Effector memory CD4-positive, alpha-beta T cell (primary cell): ENCODE measurements at regions not wholly inside any gene's neighbourhood (a gene's known extent, or its start where the extent isn't known, plus 50 kb on each side); places are given as distances from the start of the nearest gene placed in this dataset.

ENCODE experiments used
- DNase-seq, 3 donors: peaks; one replicate each; pipeline ENCODE4 v3.0.0-alpha.2; 2020
- H3K27ac ChIP-seq: 2 replicates; pipeline ENCODE4 v1.7.0; 2013; ENCODE audit warnings: mild to moderate bottlenecking, low read length, moderate library complexity; ENCODE audit not compliant: insufficient read depth, poor library complexity, severe bottlenecking
- H3K27me3 ChIP-seq: replicated peaks from 2 replicates; pipeline ENCODE4 v1.7.0; 2013; ENCODE audit warnings: mild to moderate bottlenecking, low read length; ENCODE audit not compliant: insufficient read depth, control insufficient read depth, poor library complexity, severe bottlenecking
- H3K36me3 ChIP-seq: 2 replicates; pipeline ENCODE4 v1.7.0; 2013; ENCODE audit warnings: mild to moderate bottlenecking, low read length, moderate library complexity; ENCODE audit not compliant: control insufficient read depth, insufficient read depth
- H3K4me1 ChIP-seq: 2 replicates; pipeline ENCODE4 v1.7.0; 2013; ENCODE audit warnings: low read length, mild to moderate bottlenecking; ENCODE audit not compliant: control insufficient read depth, insufficient read depth, poor library complexity, severe bottlenecking
- H3K4me3 ChIP-seq: 2 replicates; pipeline ENCODE4 v1.7.0; 2013; ENCODE audit warnings: low read length, low read depth, mild to moderate bottlenecking; ENCODE audit not compliant: insufficient read depth, poor library complexity, severe bottlenecking
- H3K9me3 ChIP-seq: 2 replicates; pipeline ENCODE4 v1.7.0; 2013; ENCODE audit warnings: mild to moderate bottlenecking, low read length, moderate library complexity; ENCODE audit not compliant: control insufficient read depth

DNA sequence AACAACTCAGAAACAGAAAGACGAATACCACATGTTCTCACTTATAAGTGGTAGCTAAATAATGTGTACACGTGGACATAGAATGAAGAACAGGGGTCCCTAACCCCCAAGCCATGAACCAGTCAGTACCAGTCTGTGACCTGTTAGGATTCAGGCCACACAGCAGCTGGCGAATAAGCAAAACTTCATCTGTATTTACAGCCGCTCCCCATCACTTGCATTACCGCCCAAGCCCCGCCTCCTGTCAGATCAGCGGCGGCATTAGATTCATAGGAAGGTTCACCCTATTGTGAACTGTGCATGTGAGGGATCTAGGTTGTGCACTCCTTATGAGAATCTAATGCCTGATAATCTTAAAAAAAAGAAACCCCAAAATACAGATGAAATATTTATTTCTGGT, 1128.7 kb downstream of the NLGN4X start:
- Histone ChIP-seq H3K4me1 (no peaks in the 10 kb centered on the region), H3K27me3 (no peaks in the 10 kb centered on the region)

DNA sequence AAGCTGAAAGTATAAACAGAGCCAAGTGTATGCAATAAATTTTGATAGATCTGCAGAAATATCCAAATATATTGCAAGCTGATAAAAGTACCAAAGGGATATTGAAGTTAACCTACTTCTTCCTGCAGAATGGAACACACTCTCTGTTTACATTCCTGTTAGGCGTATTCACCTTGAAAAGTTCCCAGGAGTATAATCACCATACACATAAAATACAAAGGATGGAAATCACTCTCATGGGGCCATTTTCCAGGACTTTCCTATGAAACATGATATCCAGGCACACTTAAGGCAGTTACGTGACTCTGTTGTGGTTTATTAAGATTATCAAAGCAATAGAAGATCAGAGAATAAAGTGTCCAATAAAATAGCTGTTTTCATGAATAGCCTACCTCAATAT, 1142.3 kb downstream of the NLGN4X start:
- no peak overlapping the region for H3K27ac ChIP-seq
- no peaks in the 10 kb centered on the region for H3K36me3 ChIP-seq
- no peaks in the 10 kb centered on the region for H3K4me1 ChIP-seq
- no peak overlapping the region for H3K4me3 ChIP-seq
- H3K9me3 ChIP-seq, result no peaks in the 10 kb centered on the region
- no peak for DNase-seq
- no peaks in the 10 kb centered on the region for H3K27me3 ChIP-seq

More for the DNA sequence above, 1128.7 kb downstream of the NLGN4X start:
- H3K9me3 ChIP-seq, result no peaks in the 10 kb centered on the region
- no peak for DNase-seq
- H3K4me3 ChIP-seq, result no peak overlapping the region
- no peaks in the 10 kb centered on the region for H3K36me3 ChIP-seq
- no peak overlapping the region for H3K27ac ChIP-seq

DNA sequence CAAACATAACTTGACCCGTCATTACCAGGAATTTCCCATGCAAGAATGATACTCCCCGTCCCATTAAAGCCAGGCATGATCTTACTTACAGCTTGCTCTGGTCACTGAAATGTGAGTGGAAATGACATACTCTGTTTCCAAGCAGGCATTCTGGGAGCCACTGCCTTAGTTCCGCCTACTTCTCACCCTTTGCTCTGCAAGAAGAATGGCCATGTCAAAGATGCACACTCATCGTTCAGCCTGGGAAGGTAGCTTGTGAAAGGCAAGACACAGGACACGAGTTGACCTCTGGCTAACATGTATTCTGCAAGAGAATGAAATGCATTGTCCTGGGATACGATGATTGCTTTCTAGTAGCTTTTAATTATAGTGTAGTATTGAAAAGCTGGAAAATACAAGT, 1144.4 kb downstream of the NLGN4X start:
- Histone ChIP-seq H3K4me1 (no peaks in the 10 kb centered on the region), H3K27ac (no peak overlapping the region), H3K9me3 (no peaks in the 10 kb centered on the region), H3K36me3 (no peaks in the 10 kb centered on the region), H3K4me3 (no peak overlapping the region), H3K27me3 (no peaks in the 10 kb centered on the region)
- DNase-seq, result no peak

DNA sequence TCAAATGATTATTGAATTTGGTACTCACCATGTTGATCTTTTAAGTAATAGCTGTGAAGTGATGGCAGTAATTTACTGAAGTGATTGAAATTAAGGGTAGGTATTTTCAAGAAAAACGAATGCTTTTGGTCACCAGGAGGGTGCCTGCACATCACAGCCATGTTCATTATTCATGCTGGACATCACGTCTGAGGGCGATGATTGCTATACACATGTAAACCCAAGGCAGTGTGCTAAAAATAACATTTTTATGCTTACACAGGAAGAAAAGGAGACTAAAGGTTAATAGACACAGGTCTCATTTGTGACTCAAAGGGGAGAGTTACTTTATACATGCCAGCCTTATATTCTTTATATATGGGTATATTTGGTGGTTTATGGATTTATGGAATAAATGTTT, 1146.0 kb downstream of the NLGN4X start:
- Histone ChIP-seq H3K9me3 (no peaks in the 10 kb centered on the region), H3K27ac (no peak overlapping the region), H3K4me3 (no peak overlapping the region), H3K4me1 (no peaks in the 10 kb centered on the region), H3K36me3 (no peaks in the 10 kb centered on the region), H3K27me3 (no peaks in the 10 kb centered on the region)
- DNase-seq, result no peak

DNA sequence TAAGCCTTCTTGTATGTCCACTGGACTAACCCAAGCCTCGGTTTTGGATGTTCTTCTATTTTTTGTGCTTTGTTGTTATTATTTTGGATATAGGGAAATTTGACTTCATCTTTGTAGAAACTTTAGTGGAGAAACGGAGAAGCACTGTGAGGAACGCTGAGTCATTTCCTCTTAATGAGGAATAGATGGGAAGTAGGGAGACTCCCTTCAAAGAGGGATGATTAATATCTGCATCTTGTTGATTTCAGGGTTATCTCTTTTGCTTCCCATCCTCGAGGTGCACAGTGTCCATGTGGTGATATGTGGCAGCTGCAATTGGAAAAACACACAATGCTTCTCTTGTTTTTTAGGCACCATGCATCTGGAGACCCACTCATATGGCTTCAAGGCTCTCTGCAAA, 1147.9 kb downstream of the NLGN4X start:
- H3K27me3 ChIP-seq, result no peaks in the 10 kb centered on the region
- no peak overlapping the region for H3K27ac ChIP-seq
- no peaks in the 10 kb centered on the region for H3K4me1 ChIP-seq
- no peaks in the 10 kb centered on the region for H3K9me3 ChIP-seq
- no peaks in the 10 kb centered on the region for H3K36me3 ChIP-seq
- DNase-seq, result no peak
- no peak overlapping the region for H3K4me3 ChIP-seq

DNA sequence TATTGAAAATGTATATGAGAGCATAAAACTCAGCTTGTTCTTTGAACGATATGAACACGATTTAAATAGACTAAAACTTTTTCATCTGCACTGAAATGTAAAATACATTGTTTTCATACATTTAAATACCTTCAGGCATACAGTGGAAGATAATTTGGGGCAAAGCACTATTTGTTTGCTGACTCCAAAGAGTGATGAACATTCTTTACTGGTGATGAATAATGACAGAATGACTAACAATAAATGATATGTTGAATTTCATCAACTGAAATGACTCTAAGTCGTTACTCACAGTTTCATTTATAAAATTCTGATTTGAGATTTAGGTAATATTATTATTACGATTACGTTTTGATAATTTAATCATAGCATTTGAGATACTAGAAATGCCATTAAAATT, 1160.1 kb downstream of the NLGN4X start:
- no peaks in the 10 kb centered on the region for H3K9me3 ChIP-seq
- no peak for DNase-seq
- no peaks in the 10 kb centered on the region for H3K4me1 ChIP-seq
- no peak overlapping the region for H3K4me3 ChIP-seq
- no peaks in the 10 kb centered on the region for H3K27me3 ChIP-seq
- no peak overlapping the region for H3K27ac ChIP-seq
- no peaks in the 10 kb centered on the region for H3K36me3 ChIP-seq

DNA sequence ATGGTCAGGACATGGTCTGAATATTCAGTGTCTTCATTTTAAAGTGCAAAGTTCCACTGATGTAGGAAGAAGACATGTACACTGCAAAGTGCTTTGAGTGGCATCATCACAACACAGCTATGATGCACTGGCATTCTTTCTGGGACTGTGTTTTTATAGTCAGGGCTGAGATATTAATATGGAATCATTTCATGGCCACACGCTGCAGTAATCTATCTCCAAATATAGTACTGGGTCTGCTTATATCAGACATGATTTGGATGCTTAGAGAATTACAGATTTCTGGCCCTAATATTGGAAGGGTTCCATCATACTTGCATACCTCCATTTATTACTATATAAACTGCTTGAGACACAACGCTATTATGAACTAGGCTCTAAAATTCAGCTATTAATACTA, 1170.9 kb downstream of the NLGN4X start:
- H3K4me3 ChIP-seq, result no peak overlapping the region
- H3K27ac ChIP-seq, result no peak overlapping the region
- H3K4me1 ChIP-seq, result no peaks in the 10 kb centered on the region
- DNase-seq, result no peak
- H3K27me3 ChIP-seq, result no peaks in the 10 kb centered on the region
- H3K36me3 ChIP-seq, result no peaks in the 10 kb centered on the region
- H3K9me3 ChIP-seq, result no peaks in the 10 kb centered on the region

DNA sequence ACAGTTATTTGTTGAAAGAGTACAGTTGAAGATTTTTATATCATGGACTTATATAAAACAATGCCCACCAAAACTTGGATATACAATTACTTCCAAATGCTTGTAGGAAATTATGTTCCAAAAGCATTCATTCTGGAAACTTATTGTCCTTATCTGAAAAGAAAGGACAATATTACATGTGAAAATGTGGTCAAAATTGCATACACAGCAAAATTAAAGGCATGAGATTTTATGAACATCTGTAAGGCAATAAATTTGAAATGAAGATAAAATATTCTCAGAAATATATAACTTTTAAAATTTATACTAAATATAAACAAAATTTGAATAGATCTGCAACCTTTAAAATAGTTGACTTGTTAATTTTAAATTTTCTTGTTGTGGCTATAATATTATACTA, 1173.8 kb downstream of the NLGN4X start:
- no peaks in the 10 kb centered on the region for H3K27me3 ChIP-seq
- H3K4me1 ChIP-seq, result no peaks in the 10 kb centered on the region
- H3K36me3 ChIP-seq, result no peaks in the 10 kb centered on the region
- DNase-seq, result no peak
- H3K27ac ChIP-seq, result no peak overlapping the region
- no peak overlapping the region for H3K4me3 ChIP-seq
- H3K9me3 ChIP-seq, result no peaks in the 10 kb centered on the region

DNA sequence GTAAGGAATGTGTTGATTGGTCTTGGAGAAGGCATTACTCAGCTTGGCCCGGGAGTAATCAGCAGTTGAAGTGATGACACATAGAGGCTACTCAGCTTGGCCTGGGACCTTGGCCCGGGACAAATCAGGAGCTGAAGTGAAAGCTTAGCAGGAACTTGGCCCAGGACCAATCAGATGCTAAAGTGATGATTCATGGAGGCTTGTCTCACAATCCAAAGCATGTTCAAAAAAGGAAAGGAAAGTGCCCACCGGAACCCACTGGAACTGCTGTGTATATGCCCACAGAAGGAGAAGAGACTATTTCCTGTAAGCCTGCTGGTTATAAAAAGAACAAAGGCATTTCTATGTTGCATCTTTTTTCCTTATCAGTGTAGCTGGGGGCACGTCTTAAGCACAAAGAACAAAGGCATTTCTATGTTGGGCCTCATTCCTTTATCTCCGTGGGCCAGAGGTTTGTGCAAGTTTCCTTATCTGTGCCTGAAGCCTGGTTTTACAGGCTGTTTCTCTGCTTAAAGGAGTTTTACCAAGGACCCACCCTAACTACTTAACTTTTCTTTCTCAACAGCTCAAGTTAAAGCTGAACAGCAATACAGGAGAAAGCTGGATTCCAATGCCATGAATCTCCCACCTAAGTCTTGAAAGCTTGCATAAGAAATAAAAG, 1176.7 kb downstream of the NLGN4X start:
- no peaks in the 10 kb centered on the region for H3K4me1 ChIP-seq
- no peak overlapping the region for H3K27ac ChIP-seq
- H3K27me3 ChIP-seq, result no peaks in the 10 kb centered on the region
- H3K36me3 ChIP-seq, result no peaks in the 10 kb centered on the region
- no peak overlapping the region for H3K4me3 ChIP-seq
- no peaks in the 10 kb centered on the region for H3K9me3 ChIP-seq
- DNase-seq, result no peak

DNA sequence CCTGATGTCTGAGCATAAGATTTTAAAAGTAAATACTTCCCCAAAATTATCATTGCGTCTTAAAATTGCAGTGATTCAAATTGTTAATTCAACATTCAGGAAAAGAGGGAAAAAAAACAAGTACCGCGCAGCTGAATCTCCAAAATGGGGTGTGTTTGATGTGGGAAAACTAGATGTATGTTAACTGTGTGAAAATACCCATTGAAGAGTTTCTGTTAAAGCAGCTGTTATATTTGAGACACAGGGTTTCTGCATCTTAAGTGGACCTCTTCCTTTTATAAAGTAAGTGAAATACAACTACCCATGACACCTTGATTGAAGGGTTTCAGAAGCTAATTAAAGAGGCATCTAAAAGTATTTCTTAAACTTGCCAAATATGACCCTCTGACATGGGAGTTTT, 1186.1 kb downstream of the NLGN4X start:
- Histone ChIP-seq H3K4me1 (no peaks in the 10 kb centered on the region), H3K36me3 (no peaks in the 10 kb centered on the region), H3K27ac (no peak overlapping the region), H3K9me3 (peaks cover 3% of the 10 kb centered on the region), H3K4me3 (no peak overlapping the region), H3K27me3 (no peaks in the 10 kb centered on the region)
- DNase-seq, result no peak
